Stimulated activated CD4-positive, alpha-beta T cell treated with anti-CD3 and anti-CD28 coated beads, TNF-alpha, amount 100 ng/mL, for 24 hours (primary cell): ENCODE measurements at regions not wholly inside any gene's neighbourhood (a gene's known extent, or its start where the extent isn't known, plus 50 kb on each side); places are given as distances from the start of the nearest gene placed in this dataset.
"Not testable (repeated sequence)": the region's sequence is repeated elsewhere in the genome, so short reads cannot be mapped to it uniquely, and the experiment has no call there.

Experiments
- DNase-seq, 3 experiments: peaks; one replicate each; pipeline ENCODE4 v3.0.0-alpha.2; 2020; ENCODE audit warnings: low read depth in 3 of 3

DNA sequence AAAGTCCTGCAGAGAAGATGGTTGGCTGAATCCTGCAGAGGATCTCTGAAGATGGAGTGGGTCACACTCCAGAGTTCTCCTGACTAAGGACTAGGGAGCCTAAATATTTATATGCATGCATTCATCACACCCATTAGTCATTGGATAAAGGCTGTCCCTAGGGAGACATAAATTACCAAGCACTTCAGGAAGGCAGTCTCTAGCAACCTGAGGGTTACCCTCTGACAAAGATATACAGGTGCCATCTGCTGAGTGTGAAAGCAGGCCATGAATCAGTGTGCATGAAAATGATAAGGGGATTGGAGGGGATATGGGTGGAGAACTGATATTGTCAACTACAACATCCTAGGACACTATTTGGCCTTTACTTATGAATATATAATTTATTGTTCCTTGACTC lies 294.8 kb upstream of the DDX18 start:
- DNase-seq = no peak

DNA sequence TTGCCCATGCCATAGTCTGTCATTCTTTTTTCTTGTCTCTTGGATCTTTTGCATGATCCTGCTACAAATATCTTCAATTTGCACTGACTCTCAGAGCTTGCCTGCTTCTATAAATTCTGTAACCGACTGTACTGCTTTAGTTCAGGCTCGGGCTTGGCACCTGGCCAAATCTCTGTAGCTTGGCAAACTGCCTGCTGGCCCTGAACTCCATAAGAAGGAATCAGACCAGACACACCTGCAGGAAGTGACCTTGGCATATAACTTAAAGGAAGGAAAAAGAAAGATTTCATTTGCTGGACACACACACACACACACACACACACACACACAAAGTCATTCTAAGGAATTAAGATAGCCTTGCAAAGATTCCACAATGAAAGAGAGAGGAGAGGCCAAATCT lies 291.2 kb upstream of the DDX18 start:
- DNase-seq = no peak

DNA sequence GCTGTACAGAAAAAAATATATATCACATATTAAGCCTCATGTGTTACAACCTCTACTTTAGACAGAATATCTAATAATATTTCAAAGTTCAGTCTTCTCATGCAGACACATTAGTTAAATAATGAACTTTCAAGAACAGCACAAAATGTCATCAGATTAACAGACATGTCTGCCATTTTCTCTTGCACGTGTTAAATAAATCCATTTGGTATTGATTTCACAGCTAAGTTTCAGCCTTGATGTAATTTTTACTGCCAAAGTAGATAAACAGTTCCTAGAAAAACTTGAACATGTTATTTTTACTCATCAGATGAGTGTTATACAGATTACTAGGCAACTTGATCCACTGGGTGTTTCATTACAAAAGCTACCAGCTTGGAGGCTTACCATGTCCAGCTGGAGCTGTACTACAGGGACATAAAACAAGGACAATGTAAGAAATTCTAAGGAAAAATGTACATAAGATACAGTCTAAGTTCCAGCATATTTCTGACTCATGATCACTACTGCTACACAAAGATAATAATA lies 290.7 kb upstream of the DDX18 start:
- DNase-seq = no peak

DNA sequence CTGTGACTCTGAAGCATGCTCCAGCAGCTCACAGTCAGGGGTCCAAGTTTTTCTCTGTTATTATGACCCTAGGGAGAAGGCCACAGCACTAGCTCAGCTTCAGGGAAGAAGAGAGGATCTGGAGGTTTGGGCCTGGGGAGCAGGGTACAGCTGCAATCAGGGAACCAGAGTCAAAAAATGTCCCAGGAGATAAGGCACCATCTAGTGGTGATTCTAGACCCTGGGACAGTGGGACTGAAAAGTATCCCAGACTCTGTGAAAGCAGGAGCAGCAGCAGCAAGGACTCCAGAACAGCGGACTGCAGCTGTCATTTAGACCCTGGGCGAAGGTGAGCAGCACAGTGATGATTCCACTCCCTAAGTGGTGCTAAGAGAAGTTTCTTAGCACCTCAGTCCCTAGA lies 278.4 kb upstream of the DDX18 start:
- DNase-seq = no peak

DNA sequence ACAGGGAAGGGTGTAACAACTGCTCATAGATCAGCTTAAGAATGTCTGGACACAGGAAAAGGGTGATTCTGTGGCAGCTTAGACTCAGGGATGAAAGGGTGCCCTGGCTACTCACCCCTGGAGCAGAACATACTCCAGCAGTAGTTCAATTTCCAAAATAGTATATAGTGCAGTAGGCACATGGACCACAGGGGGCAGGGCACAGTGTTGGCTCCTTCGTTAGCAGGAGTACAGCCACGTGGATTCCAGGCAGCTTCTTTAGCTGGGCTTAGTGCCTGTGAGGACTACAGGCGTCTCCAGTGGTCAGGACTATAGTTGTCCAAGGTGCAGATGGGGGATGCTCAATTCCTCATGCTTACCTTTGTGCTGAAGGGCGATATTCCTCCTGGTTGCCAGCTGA lies 277.5 kb upstream of the DDX18 start:
- DNase-seq = no peak

DNA sequence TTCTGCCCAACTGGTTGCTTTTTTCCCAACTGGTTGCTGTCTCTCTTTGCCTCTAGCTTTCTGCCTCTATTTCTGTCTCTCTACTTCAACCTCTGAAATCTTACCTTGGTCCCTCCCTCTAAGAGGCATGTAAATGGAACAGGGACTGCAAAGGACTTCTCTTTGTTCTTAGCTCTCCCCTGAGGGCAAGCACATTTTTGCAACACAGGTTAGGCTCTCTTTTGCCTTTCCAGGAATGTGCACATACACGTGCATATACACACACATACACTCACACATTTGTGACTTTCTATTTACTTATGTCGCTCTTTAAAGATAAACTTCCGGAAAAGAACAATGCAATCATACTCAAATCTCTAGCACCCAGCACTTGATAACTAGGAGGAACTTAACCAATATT lies 262.6 kb upstream of the DDX18 start:
- no peak for DNase-seq

DNA sequence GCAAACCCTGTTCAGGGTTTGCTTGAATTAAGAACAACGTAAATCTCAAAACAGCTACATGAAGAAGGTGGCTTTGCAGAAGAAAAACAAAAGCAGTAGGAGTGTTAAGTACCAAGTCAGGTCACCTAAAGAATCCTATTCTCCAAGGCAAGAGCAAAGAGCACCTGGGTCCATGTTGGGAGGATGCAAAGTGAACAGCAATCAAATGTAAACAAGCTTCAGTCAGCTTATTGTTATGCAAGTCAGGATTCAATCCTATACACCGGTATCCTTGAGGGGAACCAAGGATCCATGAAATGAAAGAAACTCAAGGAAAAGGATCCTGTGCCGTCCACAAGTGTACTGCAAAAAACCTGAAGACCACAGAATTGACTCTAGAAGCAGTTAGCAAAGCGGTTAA lies 261.0 kb upstream of the DDX18 start:
- DNase-seq = no peak

DNA sequence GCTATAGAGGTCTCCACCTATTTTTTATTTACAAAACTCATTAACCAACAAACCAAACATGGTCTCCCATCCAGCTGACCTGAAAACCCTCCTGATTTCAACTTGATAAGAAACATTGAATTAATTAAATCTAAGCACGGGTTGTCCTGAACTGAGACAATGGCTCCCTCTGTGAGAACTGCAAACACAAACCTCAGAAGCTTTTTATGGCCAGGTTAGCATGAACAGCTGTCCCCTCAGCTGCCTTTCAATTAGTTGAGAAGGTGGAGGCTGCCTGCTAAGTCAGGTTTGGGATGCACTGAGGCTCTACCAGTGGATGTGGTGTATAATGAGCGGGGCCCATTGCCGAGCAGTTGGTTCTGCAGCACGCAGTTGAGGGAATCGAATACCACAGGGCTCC lies 258.5 kb upstream of the DDX18 start:
- DNase-seq = no peak

DNA sequence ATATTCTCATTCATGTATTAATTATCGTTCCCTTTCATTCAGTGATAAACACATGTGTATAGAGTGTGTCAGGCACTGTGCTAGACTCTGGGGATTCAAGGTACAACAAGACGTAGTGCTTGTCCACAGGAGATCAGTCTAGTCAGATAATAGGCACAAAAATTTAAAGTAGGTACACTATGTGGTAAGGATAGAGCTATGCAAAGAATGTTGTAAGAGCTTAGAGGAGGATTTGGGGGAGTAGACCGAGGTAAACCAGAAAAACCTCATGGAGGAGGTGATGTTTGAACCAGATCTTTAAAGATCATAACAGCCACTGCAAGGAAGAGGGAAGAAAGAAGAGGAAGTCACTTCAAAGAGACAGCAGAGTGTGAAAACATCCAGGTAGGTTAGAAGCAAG lies 256.9 kb upstream of the DDX18 start:
- DNase-seq = no peak

DNA sequence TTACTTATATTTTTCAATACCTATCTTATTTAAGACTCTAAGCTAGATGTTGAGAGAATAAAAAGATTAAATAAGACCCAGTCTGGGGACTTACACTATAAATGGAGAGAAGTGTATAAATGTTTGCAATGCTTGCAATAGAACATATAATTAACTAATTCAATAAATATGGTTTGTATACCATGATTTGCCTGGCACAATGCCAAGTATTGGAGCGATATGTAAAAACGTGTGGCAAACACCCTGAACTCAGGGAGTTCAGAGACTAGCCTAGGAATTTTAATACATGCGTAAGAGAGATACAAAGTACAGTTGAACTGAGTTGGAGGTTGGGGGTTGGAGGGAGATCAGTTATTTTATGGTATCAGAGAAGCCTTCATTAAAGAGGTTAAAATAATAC lies 251.8 kb upstream of the DDX18 start:
- no peak for DNase-seq

DNA sequence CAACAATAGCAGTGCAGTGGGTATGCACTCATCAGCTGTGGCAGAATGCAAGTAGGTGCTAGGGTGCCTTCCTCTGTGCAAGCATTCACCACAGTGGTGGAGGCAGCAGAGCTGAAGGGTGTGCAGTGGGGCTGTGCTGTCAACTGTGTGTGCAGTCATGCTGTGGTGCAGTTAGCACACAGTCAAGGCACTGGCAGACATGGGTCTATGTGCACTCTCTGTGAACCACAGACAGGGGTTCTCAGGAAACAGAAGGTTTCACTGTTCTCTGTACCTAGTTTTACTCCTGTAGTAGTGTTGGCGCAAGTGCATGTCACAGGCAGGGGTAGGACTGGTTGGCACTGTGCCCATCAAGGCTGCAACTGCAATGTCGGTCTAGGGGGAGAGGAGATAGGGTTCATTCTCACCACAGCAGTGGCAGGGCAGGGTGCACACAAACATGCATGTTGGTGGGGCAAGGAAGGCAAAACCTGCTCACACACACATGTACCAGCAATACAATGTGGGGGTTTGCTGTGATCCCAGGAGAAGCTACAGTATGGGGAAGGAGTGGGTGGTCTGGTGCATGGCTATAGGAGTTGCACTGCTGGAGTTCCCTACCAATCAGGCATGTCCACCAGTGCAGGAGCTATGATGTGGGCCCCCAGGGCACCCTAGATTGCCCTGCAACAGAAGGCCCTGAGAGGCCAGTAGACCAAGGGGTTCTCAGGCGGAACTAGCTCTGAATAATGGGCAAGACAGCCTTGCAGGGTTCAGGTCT lies 242.7 kb upstream of the DDX18 start:
- DNase-seq = no peak

DNA sequence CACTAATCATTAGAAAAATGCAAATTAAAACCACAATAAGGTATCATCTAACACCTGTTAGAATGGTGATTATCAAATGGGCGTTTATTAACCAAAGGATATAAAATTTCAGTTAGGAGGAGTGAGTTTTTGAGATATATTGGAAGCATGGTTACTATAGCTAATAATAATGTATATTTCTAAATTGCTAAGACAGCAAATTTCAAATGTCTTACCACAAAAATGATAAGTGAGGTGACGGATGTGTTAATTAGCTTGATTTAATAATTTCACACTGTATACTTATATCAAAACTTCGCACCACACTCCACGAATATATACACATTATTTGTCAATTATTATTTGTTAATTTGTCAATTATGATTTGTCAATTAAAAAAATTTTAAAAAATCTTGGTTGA lies 227.2 kb upstream of the DDX18 start:
- no peak for DNase-seq

DNA sequence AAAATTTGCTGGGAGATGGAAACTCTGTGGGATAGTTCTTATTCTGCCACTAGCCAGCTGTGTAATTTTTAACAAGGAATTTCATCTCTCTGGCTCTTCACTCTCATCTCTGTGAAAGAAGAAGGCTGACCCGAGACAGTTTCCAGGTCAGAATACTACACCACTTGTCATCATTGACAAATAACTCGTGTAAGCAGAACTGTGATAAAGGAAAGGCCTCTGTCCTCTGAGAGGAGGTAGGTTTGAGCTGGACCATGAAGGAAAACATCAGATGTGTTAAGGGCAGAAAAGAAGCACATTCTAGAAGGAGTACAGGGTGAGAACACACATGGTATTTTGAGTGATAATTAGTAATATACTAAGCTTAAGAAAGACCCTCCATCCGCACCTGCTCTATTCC lies 211.4 kb upstream of the DDX18 start:
- DNase-seq = no peak

DNA sequence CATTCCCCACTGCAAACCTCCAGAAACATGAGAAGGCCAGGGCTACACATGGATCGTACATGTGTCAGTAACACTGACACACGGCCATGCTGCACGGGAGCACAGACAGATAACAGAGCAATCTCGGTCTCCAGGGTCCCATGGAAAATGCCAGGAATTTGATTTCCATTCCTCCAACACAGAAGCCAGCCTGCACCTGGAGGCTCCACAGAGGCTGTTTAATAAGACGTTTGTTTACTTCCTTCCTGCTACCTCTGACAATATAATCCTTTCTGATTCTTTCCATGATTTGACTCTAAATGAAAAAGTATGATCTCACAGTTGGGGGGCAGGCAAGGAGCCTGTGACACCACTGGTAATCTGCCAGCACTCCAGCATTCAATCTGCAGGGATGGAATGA lies 210.9 kb upstream of the DDX18 start:
- DNase-seq = no peak

DNA sequence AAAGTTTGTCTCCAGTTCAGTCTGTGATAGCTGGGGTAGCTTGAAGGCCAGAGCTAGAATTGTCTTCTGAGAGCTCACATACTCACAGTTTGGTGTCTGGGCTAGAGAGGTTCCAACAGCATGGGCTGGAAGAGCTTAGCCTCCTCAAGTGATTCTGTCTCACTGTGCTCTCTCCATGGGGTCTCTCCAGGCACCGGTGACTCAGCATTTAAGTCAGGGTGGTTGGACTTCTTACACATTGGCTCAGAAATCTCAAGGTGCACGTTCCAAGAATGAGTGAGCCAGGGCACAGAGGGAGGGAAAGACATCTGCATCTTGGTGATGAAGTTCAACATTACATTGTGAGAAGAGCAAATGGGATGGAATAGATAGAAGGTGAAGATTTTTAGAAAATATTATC lies 207.3 kb upstream of the DDX18 start:
- no peak for DNase-seq

DNA sequence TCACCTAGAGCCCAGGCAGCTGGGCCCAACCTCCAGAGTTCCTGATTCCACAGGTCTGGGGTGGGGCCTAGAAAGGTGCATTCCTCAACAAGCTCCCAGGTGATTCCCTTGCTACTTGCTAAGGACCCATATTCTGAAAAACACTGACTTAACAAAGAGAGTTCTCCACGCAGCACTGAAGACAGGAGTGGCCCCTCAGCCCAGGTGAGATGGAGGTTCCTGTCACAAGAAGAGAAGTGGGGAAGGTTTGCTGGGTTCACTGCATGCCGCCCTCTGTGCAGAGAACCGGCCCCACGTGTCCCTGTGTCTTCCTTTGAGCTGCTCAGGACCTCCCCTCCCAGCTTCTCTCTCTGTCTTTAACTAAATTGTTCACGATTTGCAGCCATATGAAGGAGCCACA lies 201.4 kb upstream of the DDX18 start:
- no peak for DNase-seq

DNA sequence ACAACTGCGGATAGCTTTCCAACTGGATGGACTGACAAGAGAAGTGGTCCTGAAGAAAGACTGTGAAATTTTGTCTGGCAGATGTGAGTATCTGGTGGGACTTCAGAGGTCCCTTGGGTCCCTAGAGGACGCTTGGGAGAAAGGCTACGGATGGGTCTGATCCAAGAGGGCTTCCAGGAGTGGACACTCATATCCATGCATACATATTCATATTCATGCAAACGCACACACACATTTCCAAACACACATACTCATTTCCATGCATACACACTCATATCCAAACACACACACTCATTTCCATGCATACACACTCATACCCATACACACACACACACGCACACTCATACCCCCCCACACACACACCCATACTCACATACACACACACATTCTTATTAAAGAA lies 200.2 kb upstream of the DDX18 start:
- DNase-seq = no peak

DNA sequence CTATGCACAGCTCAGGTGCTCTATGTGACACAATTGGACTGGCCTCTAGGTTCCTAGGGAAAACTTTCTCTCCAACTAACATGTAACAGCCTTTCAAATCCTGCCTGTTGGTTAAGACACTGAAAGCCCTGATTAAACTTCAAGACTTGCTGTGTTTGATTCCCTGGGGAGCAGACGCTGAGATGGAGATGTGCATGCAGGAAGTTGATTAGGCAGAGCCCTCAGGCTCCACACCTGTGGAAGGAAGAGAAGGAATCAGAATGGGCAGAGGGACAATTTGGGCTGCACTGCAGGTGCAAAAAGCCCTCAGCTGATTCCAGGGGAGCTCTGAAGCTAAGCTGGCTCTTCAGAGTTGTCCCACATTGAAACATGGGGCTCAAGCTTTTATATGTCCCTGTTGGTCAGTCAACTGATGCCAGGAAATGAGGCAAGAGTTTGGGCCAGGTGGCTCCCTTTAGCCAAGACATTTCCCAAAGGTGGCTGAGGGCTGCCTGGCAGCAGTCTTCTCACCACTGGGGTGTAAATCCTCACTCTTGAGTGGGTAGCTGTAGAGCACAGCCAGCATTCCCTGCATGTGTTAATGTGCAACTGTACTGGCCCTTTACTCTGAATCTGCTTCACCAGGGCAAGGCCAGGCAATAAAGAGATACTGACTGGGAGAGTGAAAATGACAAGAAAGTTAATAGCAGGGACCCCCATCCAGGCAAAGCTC lies 199.5 kb upstream of the DDX18 start:
- DNase-seq = no peak

DNA sequence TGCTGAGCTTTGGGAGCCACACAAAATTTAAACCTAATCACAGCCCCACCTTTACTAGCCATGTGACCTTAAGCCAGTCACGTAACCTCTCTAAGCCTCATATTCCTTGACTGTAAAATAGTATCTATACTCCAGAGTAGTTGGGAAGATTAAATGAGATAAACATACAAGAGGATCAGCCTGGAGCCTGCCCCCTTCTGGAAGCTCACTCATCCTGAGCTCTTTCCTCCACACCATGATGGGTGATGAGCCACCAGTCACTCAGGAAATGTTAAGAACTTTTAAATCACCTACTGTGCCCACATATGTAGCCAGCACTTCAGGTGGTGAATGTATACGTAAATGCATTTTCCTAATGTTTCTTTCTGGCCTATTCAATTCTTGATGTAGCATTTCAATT lies 195.9 kb upstream of the DDX18 start:
- DNase-seq = no peak

DNA sequence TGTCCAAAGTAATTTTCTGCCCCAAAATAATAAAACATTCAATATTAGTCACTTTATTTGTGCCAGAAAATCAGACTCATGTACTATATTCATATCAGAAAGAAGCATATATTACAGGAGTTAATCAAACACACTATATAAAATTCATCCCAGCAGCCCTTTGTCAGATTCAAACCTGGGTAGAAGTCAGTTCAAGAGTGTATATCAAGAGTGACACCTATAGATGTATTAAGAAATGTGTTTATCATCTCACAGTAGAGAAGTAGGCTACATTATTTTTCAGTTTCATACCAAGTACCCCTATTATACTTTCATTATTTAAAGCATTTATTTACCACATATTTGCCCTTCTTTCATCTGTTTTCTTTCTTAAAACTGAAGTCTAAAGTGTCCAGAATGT lies 193.2 kb upstream of the DDX18 start:
- DNase-seq = no peak

DNA sequence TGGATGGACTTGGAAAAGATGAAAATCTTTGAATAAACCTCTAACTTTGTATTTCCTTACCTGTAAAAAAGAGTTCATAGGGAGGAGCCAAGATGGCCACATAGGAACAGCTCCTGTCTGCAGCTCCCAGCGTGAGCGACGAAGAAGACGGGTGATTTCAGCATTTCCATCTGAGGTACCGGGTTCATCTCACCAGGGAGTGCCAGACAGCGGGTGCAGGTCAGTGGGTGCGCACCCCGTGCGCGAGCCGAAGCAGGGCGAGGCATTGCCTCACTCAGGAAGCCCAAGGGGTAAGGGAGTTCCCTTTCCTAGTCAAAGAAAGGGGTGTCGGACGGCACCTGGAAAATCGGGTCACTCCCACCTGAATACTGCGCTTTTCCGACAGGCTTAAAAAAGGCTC lies 191.3 kb upstream of the DDX18 start:
- not testable (repeated sequence) for DNase-seq

DNA sequence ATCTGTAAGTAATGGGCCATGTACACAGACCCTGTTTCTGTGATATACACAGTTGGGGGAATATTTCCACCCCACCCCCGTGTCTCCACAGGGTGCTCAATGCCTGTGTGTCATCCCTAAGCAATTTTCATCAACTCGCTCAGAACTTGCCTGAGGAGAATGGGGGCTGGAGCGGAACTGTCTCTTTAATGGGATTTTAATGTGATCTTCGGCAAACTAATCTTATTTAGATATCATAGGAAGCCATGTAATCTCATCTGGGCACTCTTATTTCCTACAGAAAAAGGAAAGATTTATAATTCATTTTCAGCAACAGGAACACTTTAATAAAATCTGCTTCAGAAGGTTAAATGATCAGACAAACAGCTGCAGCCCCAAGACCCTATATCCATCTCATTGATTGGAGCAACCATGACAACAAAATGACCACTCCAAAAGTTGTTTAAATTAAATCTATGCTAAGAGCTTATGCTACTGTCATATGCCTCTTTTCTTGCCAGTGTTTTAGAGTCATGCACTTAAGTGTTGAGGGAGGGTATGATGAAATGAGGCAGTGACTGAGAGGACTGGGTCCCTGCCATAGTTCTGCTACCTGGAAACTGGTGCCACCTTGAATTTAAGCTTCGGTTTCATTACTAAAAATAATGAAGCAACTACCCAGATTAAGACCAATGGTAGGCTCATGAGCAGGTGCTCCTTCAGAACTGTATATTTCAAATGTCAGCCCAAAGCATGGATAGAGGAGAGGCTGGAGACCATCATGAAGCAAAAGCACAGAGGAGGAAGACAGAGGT lies 183.1 kb upstream of the DDX18 start:
- DNase-seq = no peak

DNA sequence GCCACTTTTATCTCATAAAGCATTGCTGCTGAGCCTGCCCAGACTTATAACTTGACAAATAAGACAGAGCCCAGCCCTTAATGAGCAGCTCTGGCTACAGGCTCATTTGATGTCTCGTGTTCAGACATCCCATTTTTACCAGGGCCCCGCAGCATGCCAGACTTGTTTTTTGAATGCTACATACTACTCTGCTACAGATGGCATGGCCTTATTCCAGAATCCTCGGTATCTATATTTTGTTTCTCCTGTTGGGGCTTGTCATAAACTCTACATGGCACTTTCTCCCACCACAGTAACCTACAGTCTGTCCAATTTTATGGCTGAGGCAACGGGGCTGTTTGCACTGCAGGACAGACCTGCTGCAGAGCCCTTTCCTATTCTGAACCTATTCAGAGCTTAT lies 179.0 kb upstream of the DDX18 start:
- no peak for DNase-seq
